Heart right ventricle (tissue), 16 donors: ENCODE measurements at regions not wholly inside any gene's neighbourhood (a gene's known extent, or its start where the extent isn't known, plus 50 kb on each side); places are given as distances from the start of the nearest gene placed in this dataset.

ENCODE experiments used
- ATAC-seq, 8 donors: fragments of 200-7000 bp; cut with Tn5 transposase; one replicate each; pipeline ENCODE4 v1.9.1; 2020; ENCODE audit warnings: mild to moderate bottlenecking in 8 of 8, moderate library complexity in 8 of 8, moderate number of reproducible peaks in 1 of 8
- DNase-seq, 2 donors: peaks; one replicate each; pipeline ENCODE4 v3.0.0-alpha.2; 2020
- H3K27ac ChIP-seq, 10 donors: fragments of 200-600 bp; sonication (generic) in 2 of 10; one replicate each; pipeline versions ENCODE4 v1.5.0 to v1.8.0; 2020 to 2022; ENCODE audit warnings: mild to moderate bottlenecking in 3 of 10
- H3K27me3 ChIP-seq, 7 donors: fragments of 200-600 bp; one replicate each; pipeline ENCODE4 v1.8.0; 2021 to 2022; ENCODE audit warnings: mild to moderate bottlenecking in 2 of 7
- H3K36me3 ChIP-seq, 9 donors: fragments of 200-600 bp; sonication (generic) in 1 of 9; one replicate each; pipeline versions ENCODE4 v1.5.0 to v1.8.0; 2020 to 2022; ENCODE audit warnings: mild to moderate bottlenecking in 2 of 9
- H3K4me1 ChIP-seq, 9 donors: fragments of 200-600 bp; sonication (generic) in 1 of 9; one replicate each; pipeline versions ENCODE4 v1.5.0 to v1.8.0; 2020 to 2022; ENCODE audit warnings: mild to moderate bottlenecking in 4 of 9
- H3K4me3 ChIP-seq, 10 donors: fragments of 200-600 bp; sonication (generic) in 2 of 10; one replicate each; pipeline versions ENCODE4 v1.5.0 to v1.8.0; 2020 to 2022; ENCODE audit warnings: mild to moderate bottlenecking in 7 of 10, moderate library complexity in 2 of 10
- H3K9me3 ChIP-seq, 11 donors: fragments of 200-600 bp in 10 of 11; sonication (generic) in 2 of 11; one replicate each; pipeline versions ENCODE4 v1.5.0 to v1.8.0; 2013 to 2022; ENCODE audit warnings: mild to moderate bottlenecking in 2 of 11, control low read depth in 1 of 11, moderate library complexity in 1 of 11
- WGBS, 2 donors: extraction: QIAGEN DNeasy Blood & Tissue Kit; methylation state at CpG; one replicate each; pipeline ENCODE4 v1.1.7; 2013; ENCODE audit warnings: inconsistent platforms in 1 of 2; 5-methylcytosine and 5-hydroxymethylcytosine counted together
- intact Hi-C, 10 donors: fragments of 100-400 bp; cut with DNase I; formaldehyde crosslinking; loops; one replicate each; pipeline versions ENCODE4 v1.11.1 to v1.14.2; 2022
- TF ChIP-seq, protein P1 (sequence below), 9 donors: fragments of 200-600 bp; sonication (generic) in 2 of 9; IDR thresholded peaks; one replicate each; pipeline versions ENCODE4 v1.5.0 to v1.8.0; 2021 to 2022; ENCODE audit warnings: antibody characterized with exemption in 9 of 9, mild to moderate bottlenecking in 5 of 9, moderate library complexity in 1 of 9
- donor health status: Arrhythmogenic right ventricular cardiomyopathy.
- donor health status: ischemic (EF 13 %, LVEDD 7.1; RV severe dilation, severe dysfunction).
- donor health status: healthy with polysubstance abuse.
- donor health status: DM: no; HTN: yes; CAD: no.
- donor health status: DM: no; HTN: no; CAD: no.
- donor health status: ischemic (EF 25% LVEDD 6.9; RV normal size, moderate dysfunction).
- donor health status: ischemic (EF 25% LVEDD 5.7; RV mildly dilated, moderate dysfunction).
- donor health status: healthy.
- donor health status: DM: yes; HTN: yes; CAD: no.
- donor health status: Ischemic cardiomyopathy.
- donor health status: ischemic (EF 35%, LVEDD 5.7; RV mildly dilated, moderate dysfunction).
- donor health status: nonischemic (EF 11% LVEDD 7.7; RV severe dilation, severe dysfunction).
- donor health status: DM: yes; HTN: yes; CAD: no.
- donor health status: PGD.
- donor health status: ischemic (EF 29% LVEDD 5.4; RV normal size, mild dysfunction).
- donor health status: nonischemic (EF 23%, LVEDD 6.1; RV moderate dilation, normal function).

- H3K4me1 ChIP-seq: no peaks in the 10 kb centered on the region
- H3K9me3 ChIP-seq: no peaks in the 10 kb centered on the region
- no peaks in the 10 kb centered on the region for H3K36me3 ChIP-seq
- 61 to 70% methylated on average over 1 of the region's 1 CpG for WGBS, 2 donors
- intact Hi-C loops: no loop called here
- H3K4me3 ChIP-seq: no peak overlapping the region
- no peaks in the 10 kb centered on the region for H3K27me3 ChIP-seq
- DNase-seq (no peak), ATAC-seq (no peak)
- TF ChIP-seq, protein P1, sequence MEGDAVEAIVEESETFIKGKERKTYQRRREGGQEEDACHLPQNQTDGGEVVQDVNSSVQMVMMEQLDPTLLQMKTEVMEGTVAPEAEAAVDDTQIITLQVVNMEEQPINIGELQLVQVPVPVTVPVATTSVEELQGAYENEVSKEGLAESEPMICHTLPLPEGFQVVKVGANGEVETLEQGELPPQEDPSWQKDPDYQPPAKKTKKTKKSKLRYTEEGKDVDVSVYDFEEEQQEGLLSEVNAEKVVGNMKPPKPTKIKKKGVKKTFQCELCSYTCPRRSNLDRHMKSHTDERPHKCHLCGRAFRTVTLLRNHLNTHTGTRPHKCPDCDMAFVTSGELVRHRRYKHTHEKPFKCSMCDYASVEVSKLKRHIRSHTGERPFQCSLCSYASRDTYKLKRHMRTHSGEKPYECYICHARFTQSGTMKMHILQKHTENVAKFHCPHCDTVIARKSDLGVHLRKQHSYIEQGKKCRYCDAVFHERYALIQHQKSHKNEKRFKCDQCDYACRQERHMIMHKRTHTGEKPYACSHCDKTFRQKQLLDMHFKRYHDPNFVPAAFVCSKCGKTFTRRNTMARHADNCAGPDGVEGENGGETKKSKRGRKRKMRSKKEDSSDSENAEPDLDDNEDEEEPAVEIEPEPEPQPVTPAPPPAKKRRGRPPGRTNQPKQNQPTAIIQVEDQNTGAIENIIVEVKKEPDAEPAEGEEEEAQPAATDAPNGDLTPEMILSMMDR (IDR thresholded peaks at IDR 0.05): no peak
- H3K27ac ChIP-seq: no peak overlapping the region
Measured at GRCh38 chr6:77231438-77232305, 231.6 kb downstream of the HTR1B start.

DNA sequence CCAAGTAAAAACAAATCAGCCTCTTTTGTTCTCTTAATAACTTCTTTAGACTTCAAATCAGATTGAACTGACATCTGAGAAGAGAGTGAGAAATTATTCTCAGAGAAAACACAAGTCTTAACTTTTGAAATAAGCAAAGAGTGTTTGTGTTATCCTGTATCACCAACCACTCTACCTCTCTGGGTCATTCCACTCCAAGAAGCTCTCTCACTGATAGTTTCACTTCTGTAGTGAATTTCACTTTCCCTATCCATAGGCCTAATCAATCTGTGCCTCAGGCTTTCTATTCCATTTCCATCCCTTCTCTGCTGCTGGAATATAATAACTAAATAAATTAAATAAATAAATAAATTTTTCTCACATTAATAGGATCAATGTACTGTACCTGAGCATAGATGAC is 235.0 kb downstream of the HTR1B start:
- intact Hi-C loops: no loop called here
- ATAC-seq: no peak
- peaks cover 0 to 6% (median 0%) of the 10 kb centered on the region in 11 donors for H3K9me3 ChIP-seq

GRCh38 chr6:77217896-77218295 is 245.4 kb downstream of the HTR1B start:
- TF ChIP-seq, protein P1 (IDR thresholded peaks at IDR 0.05): no peak
- H3K4me3 ChIP-seq: no peak overlapping the region
- H3K9me3 ChIP-seq: peaks cover 0 to 16% (median 0%) of the 10 kb centered on the region in 11 donors
- no peaks in the 10 kb centered on the region for H3K36me3 ChIP-seq
- H3K27me3 ChIP-seq: no peaks in the 10 kb centered on the region
- intact Hi-C loops: no loop called here
- H3K4me1 ChIP-seq: no peaks in the 10 kb centered on the region
- ATAC-seq (no peak), DNase-seq (no peak)
- H3K27ac ChIP-seq: no peak overlapping the region

More for the DNA sequence above, 235.0 kb downstream of the HTR1B start:
- TF ChIP-seq, protein P1 (IDR thresholded peaks at IDR 0.05): no peak
- no peaks in the 10 kb centered on the region for H3K4me1 ChIP-seq
- H3K27me3 ChIP-seq: no peaks in the 10 kb centered on the region
- H3K27ac ChIP-seq: no peak overlapping the region
- H3K4me3 ChIP-seq: no peak overlapping the region
- no peaks in the 10 kb centered on the region for H3K36me3 ChIP-seq
- no peak for DNase-seq

DNA sequence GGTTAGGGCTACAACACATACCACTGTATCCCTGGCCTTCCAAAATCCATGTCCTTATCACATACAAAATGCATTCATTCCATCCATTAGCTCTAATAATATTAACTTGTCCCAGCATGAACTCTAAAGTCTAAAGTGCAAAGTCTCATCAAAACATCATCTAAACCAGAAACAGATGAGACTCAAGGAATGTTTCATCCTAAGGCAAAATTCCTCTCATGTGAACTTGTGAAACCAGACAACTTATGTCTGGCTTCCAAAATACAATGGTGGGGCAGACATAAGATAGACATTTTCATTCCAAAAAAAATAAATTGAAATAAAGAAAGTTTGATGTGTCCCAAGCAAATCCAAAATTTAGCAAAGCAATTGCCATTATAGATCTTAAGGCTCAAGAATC is 257.4 kb downstream of the HTR1B start:
- intact Hi-C loops: no loop called here

More for the DNA sequence above, 257.4 kb downstream of the HTR1B start:
- peaks cover 0 to 5% (median 0%) of the 10 kb centered on the region in 11 donors for H3K9me3 ChIP-seq
- TF ChIP-seq, protein P1 (IDR thresholded peaks at IDR 0.05): no peak
- ATAC-seq (no peak), DNase-seq (no peak)
- no peak overlapping the region for H3K27ac ChIP-seq
- H3K36me3 ChIP-seq: no peaks in the 10 kb centered on the region
- no peaks in the 10 kb centered on the region for H3K4me1 ChIP-seq
- H3K27me3 ChIP-seq: no peaks in the 10 kb centered on the region
- H3K4me3 ChIP-seq: no peak overlapping the region
